ENCODE measurements at regions not wholly inside any gene's neighbourhood (a gene's known extent, or its start where the extent isn't known, plus 50 kb on each side); places are given as distances from the start of the nearest gene placed in this dataset.

- no peak for TF ChIP-seq EZH2 (IDR thresholded peaks at IDR 0.05; ENCODE audit: borderline replicate concordance, low read depth, low read length, poor library complexity, severe bottlenecking)
- TF ChIP-seq, protein P1, sequence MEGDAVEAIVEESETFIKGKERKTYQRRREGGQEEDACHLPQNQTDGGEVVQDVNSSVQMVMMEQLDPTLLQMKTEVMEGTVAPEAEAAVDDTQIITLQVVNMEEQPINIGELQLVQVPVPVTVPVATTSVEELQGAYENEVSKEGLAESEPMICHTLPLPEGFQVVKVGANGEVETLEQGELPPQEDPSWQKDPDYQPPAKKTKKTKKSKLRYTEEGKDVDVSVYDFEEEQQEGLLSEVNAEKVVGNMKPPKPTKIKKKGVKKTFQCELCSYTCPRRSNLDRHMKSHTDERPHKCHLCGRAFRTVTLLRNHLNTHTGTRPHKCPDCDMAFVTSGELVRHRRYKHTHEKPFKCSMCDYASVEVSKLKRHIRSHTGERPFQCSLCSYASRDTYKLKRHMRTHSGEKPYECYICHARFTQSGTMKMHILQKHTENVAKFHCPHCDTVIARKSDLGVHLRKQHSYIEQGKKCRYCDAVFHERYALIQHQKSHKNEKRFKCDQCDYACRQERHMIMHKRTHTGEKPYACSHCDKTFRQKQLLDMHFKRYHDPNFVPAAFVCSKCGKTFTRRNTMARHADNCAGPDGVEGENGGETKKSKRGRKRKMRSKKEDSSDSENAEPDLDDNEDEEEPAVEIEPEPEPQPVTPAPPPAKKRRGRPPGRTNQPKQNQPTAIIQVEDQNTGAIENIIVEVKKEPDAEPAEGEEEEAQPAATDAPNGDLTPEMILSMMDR (conservative IDR thresholded peaks at IDR 0.05; ENCODE audit: low read depth, low read length), result no peak
These were observed 329.5 kb upstream of the CHAC2 start for GRCh38 chr2:53438100-53438499.
